IPS DF 6.9 (cell line): ENCODE measurements at regions not wholly inside any gene's neighbourhood (a gene's known extent, or its start where the extent isn't known, plus 50 kb on each side); places are given as distances from the start of the nearest gene placed in this dataset.

Experiments used
- DNase-seq: peaks from one replicate; pipeline ENCODE4 v3.0.0-alpha.2; 2013; ENCODE audit warnings: low read depth, low spot score
- H3K27ac ChIP-seq: one replicate; pipeline ENCODE4 v1.5.1; 2013; ENCODE audit warnings: low read length, control low read depth
- H3K27me3 ChIP-seq: 2 replicates; pipeline ENCODE4 v1.6.1; 2013; ENCODE audit warnings: mild to moderate bottlenecking, low read length; ENCODE audit not compliant: control insufficient read depth, insufficient read depth
- H3K36me3 ChIP-seq: 2 replicates; pipeline ENCODE4 v1.6.1; 2013; ENCODE audit warnings: low read length; ENCODE audit not compliant: control insufficient read depth, insufficient read depth
- H3K4me1 ChIP-seq: 2 replicates; pipeline ENCODE4 v1.6.1; 2013; ENCODE audit warnings: low read length; ENCODE audit not compliant: control insufficient read depth, insufficient read depth
- H3K4me3 ChIP-seq: 2 replicates; pipeline ENCODE4 v1.5.1; 2013; ENCODE audit warnings: mild to moderate bottlenecking, low read length
- H3K9me3 ChIP-seq: 2 replicates; pipeline ENCODE4 v1.6.1; 2013; ENCODE audit warnings: low read length, inconsistent platforms; ENCODE audit not compliant: control insufficient read depth, insufficient read depth
- WGBS: extraction: QIAGEN DNeasy Blood & Tissue Kit; methylation state at CpG from one replicate; pipeline ENCODE4 v1.1.7; 2013; ENCODE audit warnings: mixed read lengths, missing lambda C conversion rate; ENCODE audit not compliant: insufficient read length, insufficient coverage; 5-methylcytosine and 5-hydroxymethylcytosine counted together

- WGBS = no CpG with 5 or more reads among the region's 10 CpGs
- H3K27ac ChIP-seq = no peak overlapping the region
- no peak for DNase-seq
Measured at GRCh38 chr14:28576523-28576922, 190.1 kb upstream of the FOXG1 start.

GRCh38 chr14:28577187-28577586 lies 189.4 kb upstream of the FOXG1 start:
- no CpG with 5 or more reads among the region's 3 CpGs for WGBS

More at GRCh38 chr14:28576523-28576922, 190.1 kb upstream of the FOXG1 start:
- Histone ChIP-seq H3K27me3 (no peaks in the 10 kb centered on the region), H3K4me3 (no peak overlapping the region), H3K9me3 (no peaks in the 10 kb centered on the region), H3K4me1 (no peaks in the 10 kb centered on the region), H3K36me3 (no peaks in the 10 kb centered on the region)

GRCh38 chr14:28577711-28578131 lies 188.9 kb upstream of the FOXG1 start:
- Histone ChIP-seq H3K9me3 (no peaks in the 10 kb centered on the region), H3K36me3 (no peaks in the 10 kb centered on the region), H3K4me1 (no peaks in the 10 kb centered on the region), H3K27ac (no peak overlapping the region), H3K27me3 (no peaks in the 10 kb centered on the region), H3K4me3 (no peak overlapping the region)
- WGBS = no CpG with 5 or more reads among the region's 2 CpGs
- no peak for DNase-seq

More at GRCh38 chr14:28577187-28577586, 189.4 kb upstream of the FOXG1 start:
- Histone ChIP-seq H3K4me1 (no peaks in the 10 kb centered on the region), H3K4me3 (no peak overlapping the region), H3K27me3 (no peaks in the 10 kb centered on the region), H3K27ac (no peak overlapping the region), H3K36me3 (no peaks in the 10 kb centered on the region), H3K9me3 (no peaks in the 10 kb centered on the region)
- no peak for DNase-seq

DNA sequence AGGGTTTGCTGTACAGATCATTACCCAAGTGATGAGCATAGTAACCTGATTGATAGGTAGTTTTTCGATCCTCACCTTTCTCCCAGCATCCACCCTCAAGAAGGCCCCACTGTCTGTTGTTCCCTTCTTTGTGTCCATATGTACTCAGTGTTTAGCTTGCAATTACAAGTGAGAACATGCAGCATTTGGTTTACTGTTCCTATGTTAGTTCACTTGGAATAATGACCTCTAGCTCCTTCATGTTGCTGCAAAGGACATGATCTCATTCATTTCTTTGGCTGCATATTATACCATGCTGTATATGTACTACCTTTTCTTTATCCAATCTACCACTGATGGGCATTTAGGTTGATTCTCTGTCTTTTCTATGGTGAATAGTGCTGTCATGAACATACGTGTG lies 181.6 kb upstream of the FOXG1 start:
- Histone ChIP-seq H3K9me3 (no peaks in the 10 kb centered on the region), H3K4me1 (no peaks in the 10 kb centered on the region), H3K27me3 (no peaks in the 10 kb centered on the region), H3K36me3 (no peaks in the 10 kb centered on the region), H3K27ac (no peak overlapping the region), H3K4me3 (no peak overlapping the region)
- no CpG with 5 or more reads among the region's 2 CpGs for WGBS
- no peak for DNase-seq

DNA sequence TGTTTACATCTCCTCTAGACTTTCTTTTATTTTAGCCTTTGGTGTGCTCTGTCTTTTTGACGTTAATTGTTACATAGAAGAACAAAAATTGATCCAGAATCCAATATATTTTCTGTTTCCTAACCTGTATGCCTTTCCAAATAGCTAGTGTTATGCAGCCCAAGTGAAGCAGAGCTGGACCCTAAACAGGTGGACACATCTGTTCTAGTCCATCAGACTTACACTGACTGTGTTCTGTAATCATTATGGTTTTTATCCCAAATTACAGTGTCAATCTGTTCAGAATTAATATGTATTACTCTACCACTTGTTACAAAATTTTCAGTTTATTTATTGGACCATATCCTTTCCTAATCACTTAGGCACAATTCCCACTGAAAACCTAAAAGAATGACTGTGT lies 176.8 kb upstream of the FOXG1 start:
- Histone ChIP-seq H3K36me3 (no peaks in the 10 kb centered on the region), H3K9me3 (no peaks in the 10 kb centered on the region), H3K27ac (no peak overlapping the region), H3K4me3 (no peak overlapping the region), H3K27me3 (no peaks in the 10 kb centered on the region), H3K4me1 (no peaks in the 10 kb centered on the region)
- WGBS = no CpG with 5 or more reads among the region's 1 CpG
- no peak for DNase-seq

DNA sequence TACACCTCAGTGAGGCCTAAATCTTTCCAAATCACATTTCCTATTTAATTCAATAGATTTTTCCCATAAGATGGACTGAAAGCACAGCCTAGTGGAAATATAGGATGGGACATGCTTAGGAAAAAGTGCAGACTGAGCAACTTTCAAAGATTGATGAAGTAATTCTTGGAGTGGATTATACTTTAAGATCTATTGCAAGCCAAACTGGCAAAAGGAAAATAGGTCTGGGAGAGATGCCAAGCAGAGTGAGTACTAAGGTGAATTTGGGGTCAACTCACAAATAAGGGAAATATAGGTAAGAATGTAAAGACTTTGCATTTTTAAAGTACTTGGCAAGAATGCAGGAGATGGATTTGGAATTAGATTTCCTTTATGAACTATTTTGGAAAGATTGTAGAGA lies 170.2 kb upstream of the FOXG1 start:
- Histone ChIP-seq H3K27ac (no peak overlapping the region), H3K4me3 (no peak overlapping the region), H3K4me1 (no peaks in the 10 kb centered on the region), H3K9me3 (no peaks in the 10 kb centered on the region), H3K27me3 (no peaks in the 10 kb centered on the region), H3K36me3 (no peaks in the 10 kb centered on the region)
- no peak for DNase-seq

DNA sequence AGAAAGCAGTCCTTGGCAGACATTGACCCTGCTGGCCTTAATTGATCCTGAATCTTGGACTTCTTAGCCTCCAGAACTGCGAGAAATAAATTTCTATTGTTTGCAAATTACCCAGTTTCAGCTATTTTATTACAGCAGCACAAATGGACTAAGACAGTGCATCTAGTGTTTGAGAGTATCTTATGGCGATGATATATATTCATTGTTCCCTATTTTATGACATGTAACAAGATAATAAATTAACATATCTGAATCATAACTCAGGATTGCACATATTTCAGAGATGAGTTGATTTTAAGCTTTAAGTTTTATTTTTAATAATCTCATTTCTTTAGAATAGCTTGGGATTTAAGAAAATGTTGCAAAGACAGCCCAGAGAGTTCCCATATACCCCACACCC lies 167.4 kb upstream of the FOXG1 start:
- Histone ChIP-seq H3K27me3 (no peaks in the 10 kb centered on the region), H3K36me3 (no peaks in the 10 kb centered on the region), H3K27ac (no peak overlapping the region), H3K4me3 (no peak overlapping the region), H3K9me3 (no peaks in the 10 kb centered on the region), H3K4me1 (no peaks in the 10 kb centered on the region)
- no peak for DNase-seq
- no CpG with 5 or more reads among the region's 2 CpGs for WGBS

- Histone ChIP-seq H3K9me3 (no peaks in the 10 kb centered on the region), H3K27me3 (no peaks in the 10 kb centered on the region), H3K4me3 (no peak overlapping the region), H3K4me1 (no peaks in the 10 kb centered on the region), H3K27ac (no peak overlapping the region), H3K36me3 (no peaks in the 10 kb centered on the region)
- whole genome bisulfite sequencing = no CpG with 5 or more reads among the region's 1 CpG
- no peak for DNase-seq
Measured at GRCh38 chr14:28599605-28600004, 167.0 kb upstream of the FOXG1 start.

DNA sequence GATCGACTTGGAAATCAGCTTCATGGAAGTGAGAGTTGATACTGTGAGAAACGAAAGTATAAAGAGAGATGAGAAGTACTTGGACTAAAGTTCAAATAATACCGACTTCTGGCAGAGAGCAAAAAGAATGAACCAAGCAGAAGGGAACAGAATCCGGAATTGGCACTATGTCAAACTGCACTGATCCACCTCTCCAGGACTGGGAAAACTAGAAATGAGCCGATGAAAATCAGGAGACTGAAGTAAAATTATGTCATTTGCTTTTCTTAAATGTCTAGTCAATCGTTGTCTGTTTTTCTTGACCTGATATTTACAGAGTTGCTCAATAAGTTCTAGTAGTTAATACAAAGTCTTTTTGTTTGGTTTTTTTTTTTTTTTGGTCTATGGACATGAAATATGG lies 163.0 kb upstream of the FOXG1 start:
- Histone ChIP-seq H3K27me3 (no peaks in the 10 kb centered on the region), H3K4me1 (no peaks in the 10 kb centered on the region), H3K36me3 (no peaks in the 10 kb centered on the region), H3K9me3 (no peaks in the 10 kb centered on the region), H3K27ac (no peak overlapping the region), H3K4me3 (no peak overlapping the region)
- DNase-seq = no peak
- WGBS = 100% methylated on average over 1 of the region's 6 CpGs

DNA sequence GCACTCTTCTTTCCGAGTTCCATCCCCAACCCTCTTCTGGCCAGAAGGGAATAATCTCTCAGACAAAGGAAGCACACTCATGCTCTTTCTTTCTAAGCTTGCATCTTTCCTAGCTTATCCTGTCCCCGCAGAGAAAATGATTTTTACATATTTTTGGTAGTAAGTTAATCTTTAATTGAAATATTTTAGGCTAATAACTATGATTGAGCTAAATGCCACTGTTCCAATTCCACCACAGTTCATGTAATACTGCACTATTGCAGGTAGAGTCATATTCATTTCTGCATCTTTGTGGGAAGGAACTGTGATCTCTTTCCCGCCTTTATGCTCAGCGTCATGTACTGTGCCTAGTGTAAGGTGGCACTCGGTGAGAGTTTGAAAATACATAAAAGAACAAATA lies 158.9 kb upstream of the FOXG1 start:
- Histone ChIP-seq H3K27ac (no peak overlapping the region), H3K4me3 (no peak overlapping the region), H3K36me3 (no peaks in the 10 kb centered on the region), H3K27me3 (no peaks in the 10 kb centered on the region), H3K9me3 (no peaks in the 10 kb centered on the region), H3K4me1 (no peaks in the 10 kb centered on the region)
- no CpG with 5 or more reads among the region's 5 CpGs for WGBS
- DNase-seq = no peak

DNA sequence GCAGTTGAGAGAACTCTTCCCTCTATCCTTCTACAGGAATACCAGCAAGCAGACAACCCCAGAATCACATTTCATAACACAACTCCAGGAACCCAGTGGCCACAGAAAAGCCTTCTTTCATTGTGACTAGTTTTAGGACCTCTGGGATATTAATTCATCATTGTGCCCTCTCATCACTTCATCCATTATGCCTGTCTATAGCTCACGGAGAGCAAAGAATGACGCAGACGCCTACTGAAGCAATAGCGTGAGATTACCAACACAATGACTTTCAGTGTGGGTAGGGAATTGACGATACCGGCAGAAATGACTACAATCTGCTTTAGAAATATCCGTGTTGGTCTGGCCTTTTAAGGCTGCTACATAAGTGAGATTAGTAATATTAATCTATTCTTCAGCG lies 158.1 kb upstream of the FOXG1 start:
- DNase-seq = no peak
- no peaks in the 10 kb centered on the region for H3K27me3 ChIP-seq
- no peaks in the 10 kb centered on the region for H3K4me1 ChIP-seq
- no peak overlapping the region for H3K27ac ChIP-seq
- WGBS = no CpG with 5 or more reads among the region's 8 CpGs
- no peak overlapping the region for H3K4me3 ChIP-seq
- H3K9me3 ChIP-seq = no peaks in the 10 kb centered on the region
- H3K36me3 ChIP-seq = no peaks in the 10 kb centered on the region
